ENCODE measurements at regions not wholly inside any gene's neighbourhood (a gene's known extent, or its start where the extent isn't known, plus 50 kb on each side); places are given as distances from the start of the nearest gene placed in this dataset.
A peak's percentile ranks its signal among the peaks of the same experiment; 100 is the strongest.

DNA sequence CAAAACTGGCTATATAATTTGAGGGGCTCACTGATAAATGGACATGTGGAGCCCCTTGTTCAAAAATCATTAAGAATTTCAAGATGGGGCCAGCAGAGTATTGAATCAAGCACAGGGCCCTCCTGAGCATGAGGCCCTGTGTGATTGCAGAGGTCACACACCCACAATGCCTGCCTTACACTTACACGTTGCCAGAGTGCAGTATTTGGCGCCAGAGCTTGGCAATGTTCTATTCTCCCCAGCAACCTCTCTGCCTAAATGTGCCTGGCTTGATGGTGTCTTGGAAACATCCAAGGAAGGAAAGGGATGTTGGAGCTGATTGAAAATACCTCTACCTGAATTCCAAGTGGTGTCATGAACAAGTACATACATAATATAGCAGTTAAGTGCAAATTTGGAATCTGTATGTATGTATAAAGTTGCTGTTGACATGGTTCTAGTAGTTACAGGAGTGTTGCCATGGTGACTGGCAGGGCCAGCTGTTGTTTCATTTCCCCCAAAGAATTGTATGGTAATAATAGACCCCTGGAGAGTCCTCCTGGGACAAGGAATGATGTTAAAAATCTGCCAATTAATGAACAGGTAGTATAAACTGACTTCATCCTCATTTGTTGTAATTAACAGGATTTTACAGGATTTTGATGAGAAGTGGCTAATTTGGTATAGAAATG lies 205.7 kb upstream of the NAV2 start:
- intact Hi-C loops (cut with DNase I): no loop called here
- no peak for DNase-seq
- ATAC-seq: no peak

DNA sequence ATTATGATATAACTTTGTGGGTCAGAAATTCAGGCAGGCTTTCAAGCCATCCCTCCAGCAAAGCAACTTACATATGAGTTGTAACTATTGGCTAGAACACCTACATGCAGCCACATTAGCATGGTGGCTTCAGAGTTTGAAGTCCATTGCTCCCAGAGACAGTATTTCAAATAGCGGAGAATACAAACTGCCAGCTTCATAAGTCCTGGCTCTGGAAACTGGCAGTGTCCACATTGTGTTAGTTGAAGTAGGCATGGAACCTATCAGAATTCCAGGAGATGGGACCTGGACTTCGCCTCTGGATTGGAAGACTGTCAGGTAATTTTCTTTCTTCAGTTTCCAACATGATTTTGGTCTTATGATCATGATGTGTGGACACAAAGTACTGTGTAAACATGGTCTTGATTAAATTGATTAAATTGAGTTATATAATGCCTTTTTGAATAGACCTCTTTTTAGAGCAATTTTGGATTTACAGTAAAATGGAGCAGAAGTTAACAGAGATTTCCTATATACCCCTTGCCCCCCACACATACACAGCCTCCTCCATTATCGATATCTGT lies 209.9 kb upstream of the NAV2 start:
- DNase-seq (no peak), ATAC-seq (no peak)
- intact Hi-C loops (cut with DNase I): no loop called here

DNA sequence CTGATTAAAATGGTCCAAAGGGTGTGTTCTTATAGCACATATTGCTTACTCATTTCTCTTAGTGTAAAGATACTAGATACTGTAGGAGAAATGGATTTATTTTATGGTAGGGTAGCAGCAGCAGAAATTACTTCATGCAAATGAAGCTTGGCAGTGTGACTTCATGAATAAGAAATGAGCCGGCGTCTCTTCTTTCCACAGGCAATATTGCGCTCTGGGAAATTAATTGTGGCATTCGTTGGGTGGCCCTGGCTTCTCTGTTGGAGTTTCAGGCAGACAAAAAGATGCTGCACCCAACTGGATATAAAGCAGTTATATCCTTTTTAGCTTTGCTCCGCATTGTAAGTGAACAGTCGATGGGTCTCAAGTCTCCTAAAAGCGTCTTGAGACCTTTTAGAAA lies 211.0 kb upstream of the NAV2 start:
- intact Hi-C loops (cut with DNase I): no loop called here
- ATAC-seq (no peak), DNase-seq (no peak)

DNA sequence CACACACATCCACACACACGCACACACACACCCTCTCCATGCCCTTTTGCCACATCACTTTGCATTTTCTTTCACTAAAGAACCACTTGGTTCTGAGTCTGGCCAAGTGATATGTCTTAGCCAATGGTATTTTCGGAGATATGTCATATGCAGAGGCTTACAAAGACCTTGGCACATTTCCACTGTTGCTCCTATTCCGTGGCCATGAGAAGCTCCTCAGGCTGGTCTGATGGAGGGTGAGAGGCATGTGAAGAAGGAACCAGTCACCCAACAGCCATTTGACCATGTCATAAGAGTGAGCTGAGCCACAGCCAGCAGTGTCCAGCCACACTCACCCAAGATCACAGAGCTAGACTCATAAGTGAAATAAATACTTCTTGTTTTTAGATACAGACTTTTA lies 212.6 kb upstream of the NAV2 start:
- intact Hi-C loops (cut with DNase I): no loop called here
- DNase-seq (no peak), ATAC-seq (peak in 1 of 2 donors; percentile 65)

DNA sequence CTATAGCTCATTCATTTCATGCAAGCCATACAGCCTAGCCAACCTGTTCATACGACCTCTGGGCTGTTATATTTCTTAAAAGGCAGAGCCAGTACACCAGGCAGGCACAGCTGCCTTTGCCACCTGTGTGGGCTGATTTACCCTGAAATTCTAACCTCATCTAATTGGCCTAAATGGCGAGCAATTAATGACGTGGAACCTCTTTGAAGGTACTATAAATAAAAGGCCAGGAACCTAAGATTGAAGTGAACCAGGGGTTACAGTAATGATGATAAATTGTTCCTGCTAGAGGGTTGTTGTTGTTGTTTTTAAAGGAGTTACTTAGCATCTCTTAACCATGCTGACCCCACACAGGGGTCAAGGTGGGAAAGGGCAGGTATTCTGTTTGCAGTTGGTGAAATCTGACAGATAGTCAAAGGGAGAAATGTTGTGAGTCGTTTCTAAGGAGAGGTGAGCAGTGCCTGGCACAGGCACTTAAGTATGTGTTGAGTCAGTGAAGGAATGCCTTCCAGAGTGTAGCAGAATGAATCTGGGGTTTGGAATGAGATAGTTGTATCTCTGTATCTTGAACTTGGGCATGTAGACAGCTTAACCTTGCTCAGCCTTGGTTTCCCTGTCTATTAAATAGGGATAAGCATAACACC lies 213.5 kb upstream of the NAV2 start:
- peak; percentile 47 to 95 for ATAC-seq
- intact Hi-C loops (cut with DNase I): no loop called here
- no peak for DNase-seq

DNA sequence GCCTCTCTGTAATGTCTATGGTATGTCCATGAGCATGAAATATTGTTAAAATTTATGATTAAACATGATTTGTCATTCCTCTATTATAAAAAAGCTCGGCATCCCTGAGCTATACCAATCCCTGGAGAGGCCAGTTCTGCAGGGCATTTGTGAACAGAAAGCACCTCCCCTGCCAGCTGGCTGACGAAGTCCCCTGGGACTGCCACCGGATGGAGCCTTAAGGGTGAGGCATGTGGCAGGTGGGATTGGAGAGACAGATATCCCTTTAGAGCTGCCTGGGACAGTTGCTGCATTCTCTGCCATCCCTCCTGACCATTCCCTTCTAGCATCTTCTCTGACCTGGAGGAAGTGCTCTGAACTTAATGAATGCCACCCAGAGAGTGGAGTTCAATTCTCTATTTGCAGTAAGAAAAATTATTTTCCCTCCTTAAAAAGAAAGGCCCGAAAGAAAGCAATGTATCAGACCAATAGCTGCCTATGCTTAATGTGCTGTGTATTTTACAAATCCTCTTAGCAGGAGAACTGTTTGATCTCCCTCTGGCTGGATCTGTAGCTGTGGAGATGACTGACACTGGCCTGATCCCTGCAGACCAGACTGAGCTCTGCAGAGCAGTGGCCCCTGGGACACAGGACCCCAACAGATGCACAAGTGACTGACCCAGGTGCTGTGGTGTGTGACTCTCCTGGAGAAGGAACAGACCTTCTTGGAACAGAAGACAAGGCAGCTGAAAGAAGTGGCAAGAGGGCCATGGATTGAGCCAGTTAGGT lies 219.0 kb upstream of the NAV2 start:
- intact Hi-C loops (cut with DNase I): no loop called here
- DNase-seq (no peak), ATAC-seq (no peak)

DNA sequence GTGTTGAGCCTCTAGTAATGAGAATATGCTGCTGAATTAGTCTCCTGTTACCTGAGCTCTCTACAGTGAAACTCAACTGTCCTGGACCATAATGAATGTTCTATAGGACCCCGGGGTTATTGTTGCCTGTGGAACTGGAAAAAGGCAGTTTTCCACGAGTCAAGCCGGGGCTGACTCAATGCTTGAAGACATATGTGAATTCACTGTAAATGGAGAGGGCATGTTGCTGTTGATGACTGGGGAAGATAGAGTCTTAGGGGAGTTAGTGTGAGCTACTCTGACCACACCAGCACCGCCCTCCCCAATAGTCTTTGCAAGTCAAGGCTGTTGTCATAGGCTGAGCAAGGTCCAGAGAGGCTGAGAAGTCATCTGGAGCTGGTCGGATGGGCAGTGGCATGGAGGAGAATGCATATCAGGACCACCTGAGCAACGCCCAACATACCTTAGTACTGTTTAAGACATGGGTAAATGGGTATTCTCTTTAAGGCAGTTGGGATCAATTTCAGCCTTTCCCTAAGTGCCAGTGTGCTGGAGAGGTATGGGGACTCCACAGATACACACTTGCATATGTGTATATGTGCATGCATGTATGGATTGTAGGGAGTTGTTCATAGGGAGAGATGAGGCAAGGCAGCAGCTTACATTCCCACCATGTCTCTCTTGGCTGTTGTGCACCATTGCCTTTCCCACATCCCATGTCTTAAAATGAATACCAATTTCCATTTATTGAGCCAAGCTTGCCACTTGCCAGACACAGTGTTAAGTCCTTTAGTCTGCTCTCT lies 230.1 kb upstream of the NAV2 start:
- DNase-seq (no peak), ATAC-seq (no peak)
- intact Hi-C loops (cut with DNase I): no loop called here

DNA sequence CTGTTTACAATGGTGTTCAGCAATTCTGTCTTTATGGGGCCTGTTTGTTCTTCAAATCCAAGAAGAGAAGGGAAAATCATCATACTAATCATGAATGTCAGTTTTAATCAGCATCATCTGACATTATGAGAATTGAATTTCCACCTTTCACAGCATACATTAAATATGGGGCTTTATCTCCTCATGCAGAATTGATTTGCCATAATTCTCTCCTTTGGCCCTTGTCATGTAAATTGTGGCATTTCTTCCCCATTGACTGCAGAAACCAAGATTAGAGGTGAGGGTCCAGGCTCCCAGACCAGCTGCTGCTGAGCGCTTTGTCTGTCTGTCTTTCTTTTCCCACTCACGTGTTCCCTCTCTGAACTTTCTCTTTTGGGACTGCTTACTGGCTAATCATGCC lies 232.1 kb upstream of the NAV2 start:
- no peak for ATAC-seq
- intact Hi-C loops (cut with DNase I): no loop called here
- no peak for DNase-seq

DNA sequence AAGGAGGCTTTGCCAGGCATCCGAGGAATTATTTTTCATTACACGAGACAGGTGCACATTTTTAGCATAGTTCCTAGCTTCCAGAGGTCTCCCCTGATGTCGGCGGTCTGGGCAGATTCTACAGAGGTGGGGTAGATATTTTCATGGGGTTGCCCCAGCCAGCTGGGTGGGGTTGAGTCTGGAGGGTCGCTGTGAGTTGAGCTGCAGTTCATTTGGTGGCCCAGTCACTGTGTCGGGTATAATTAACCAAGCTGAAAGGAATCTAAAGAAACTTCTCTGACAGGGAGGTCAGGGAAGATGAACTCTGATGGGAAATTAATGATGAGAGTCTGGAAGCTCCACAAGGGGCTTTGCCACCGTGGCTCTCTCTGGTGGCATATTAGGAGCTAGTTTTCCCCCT lies 233.7 kb upstream of the NAV2 start:
- intact Hi-C loops (cut with DNase I): no loop called here
- ATAC-seq (no peak), DNase-seq (no peak)

DNA sequence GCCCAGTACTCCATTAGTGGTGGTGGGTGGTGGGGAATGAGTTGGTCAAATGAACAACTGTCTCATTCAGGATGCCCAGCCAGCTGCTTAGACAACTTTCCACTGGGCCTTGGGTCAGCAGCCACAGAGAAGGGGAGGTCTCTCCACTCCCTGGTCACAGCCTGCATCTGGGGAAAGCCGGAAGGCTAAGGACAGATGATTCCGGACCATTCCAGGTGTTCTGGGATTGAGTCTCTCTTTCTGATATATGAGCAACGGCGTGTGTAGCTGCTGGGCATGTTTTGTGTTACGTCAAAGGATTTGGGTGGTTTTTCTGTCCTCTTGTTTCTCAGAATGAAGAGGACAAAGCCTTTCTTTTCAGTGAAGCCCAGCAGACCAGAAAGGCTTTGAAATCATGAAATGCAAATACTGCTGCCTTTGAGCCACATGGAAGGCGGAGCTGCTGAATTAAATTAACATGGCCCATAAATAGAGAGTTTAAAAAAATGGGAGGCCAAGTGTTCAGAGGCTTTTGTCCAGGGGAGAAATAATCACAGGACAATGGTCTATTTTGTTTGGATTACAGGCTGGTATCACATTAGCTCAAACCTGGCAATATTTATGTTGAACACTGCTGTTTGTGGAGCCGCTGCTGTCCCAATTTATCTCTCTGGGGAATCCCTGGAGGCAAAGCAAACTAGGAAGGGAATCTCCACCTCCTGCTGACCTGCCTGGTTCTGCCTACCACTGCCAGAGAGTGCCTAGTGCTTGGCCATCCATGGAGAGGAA lies 234.4 kb upstream of the E2F8 start:
- no peak for ATAC-seq
- intact Hi-C loops (cut with DNase I): no loop called here
- DNase-seq: no peak

DNA sequence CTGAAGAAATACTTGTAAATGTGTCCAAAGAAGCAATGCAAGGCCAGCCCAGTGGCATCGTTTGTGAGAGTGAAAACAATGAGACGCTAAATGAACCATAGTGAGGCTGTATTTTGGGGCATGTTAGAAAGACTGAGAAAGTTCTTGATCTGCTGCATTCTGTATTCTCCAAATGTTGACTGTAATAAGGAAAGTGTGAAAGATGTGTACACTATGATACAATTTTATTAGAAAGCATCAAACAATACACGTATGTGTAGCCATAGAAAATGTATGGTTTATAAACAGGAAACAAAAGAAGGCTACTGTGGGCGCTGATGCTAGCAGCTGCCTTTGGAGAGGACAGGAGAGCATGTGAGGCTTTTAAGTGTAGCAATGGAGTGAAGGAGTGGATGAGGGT lies 233.5 kb upstream of the E2F8 start:
- intact Hi-C loops (cut with DNase I): no loop called here
- DNase-seq (no peak), ATAC-seq (no peak)

DNA sequence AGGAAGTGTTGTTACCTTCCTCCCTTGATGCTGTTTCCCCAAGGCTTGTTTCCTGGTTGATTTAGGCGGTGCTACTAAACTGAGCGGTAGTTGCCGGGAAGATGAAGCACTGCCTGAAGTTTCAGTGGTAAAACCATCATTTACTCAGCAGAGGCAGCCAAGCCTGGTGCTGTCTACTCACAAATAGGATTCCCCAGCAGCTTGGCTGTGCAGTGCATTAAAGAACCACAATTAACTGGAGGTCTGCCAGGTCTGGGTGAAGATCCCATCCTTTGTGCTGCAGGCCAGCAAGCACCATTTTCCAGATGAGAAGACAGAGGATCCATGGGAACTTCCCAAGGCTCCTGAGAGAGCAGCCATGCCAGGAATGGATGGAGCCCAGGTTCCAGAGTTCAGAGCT lies 231.9 kb upstream of the E2F8 start:
- no peak for ATAC-seq
- intact Hi-C loops (cut with DNase I): no loop called here
- no peak for DNase-seq

DNA sequence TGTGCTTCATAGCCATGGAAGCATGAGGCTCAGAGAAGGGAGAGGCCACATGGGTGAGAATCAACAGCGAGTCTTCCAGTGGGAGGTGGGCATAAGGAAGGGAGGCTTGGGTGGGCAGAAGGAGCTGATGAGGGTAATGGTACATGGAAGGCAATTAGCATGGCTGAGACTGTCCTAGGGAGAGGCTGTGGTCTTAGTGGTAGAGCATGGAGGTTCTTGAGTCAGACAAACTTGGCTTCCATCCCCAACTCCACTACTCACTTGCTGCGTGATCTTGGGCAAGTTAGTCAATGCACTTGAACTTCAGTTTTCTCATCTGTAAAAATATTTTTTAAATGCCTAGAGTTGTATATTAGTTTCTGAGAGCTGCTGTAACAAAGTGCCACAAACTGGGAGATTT lies 227.2 kb upstream of the E2F8 start:
- intact Hi-C loops (cut with DNase I): loop anchor here in 1 of 2 donors (10.0 kb wide), 1 partner anchor 77 kb away; no protein-coding TSS in a partner anchor
- ATAC-seq: no peak

DNA sequence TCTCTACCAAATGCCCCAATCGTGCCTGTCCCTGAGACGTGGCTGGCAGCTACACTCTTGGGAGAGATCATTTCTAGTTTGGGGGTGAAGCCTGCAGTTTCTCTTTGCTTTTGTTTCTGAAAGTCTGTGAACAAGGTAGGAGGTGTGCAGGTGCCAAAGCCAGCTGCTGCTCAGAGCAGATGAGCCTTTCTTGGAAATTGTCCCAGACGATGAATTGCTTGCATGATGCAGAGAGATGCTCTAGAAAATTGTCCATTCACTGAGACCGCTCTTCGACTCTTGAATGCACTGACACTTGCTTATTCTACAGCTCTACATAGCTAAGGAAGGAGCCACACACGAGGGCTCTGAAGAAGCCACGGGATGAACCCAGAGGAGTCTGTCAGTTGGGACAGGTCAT lies 225.6 kb upstream of the E2F8 start:
- ATAC-seq: no peak
- no peak for DNase-seq
- intact Hi-C loops (cut with DNase I): loop anchor here in 1 of 2 donors (10.0 kb wide), 1 partner anchor 78 kb away; no protein-coding TSS in a partner anchor

More for the DNA sequence above, 227.2 kb upstream of the E2F8 start:
- DNase-seq: no peak

DNA sequence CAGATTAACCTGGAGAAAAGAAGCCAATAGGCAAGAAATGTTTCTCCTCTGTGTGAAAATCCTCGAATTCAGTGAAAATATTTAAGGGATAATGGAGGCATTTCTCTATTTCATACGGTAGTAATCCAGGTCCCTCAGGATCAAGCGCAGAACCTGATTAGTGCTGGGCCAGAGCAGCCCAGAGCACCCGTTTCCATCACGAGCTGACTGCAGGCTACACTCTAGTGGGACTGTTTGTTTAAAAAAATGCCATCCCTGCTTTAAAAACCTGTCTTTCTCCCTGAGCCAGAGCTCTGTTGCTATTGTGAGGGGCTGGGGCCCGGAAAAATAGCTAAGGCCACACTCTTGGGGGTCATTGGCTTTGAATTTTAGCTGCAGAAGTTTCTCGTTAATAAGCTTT lies 223.2 kb upstream of the E2F8 start:
- ATAC-seq: no peak
- intact Hi-C loops (cut with DNase I): loop anchor here in 1 of 2 donors (10.0 kb wide), 1 partner anchor 81 kb away; no protein-coding TSS in a partner anchor
- no peak for DNase-seq

DNA sequence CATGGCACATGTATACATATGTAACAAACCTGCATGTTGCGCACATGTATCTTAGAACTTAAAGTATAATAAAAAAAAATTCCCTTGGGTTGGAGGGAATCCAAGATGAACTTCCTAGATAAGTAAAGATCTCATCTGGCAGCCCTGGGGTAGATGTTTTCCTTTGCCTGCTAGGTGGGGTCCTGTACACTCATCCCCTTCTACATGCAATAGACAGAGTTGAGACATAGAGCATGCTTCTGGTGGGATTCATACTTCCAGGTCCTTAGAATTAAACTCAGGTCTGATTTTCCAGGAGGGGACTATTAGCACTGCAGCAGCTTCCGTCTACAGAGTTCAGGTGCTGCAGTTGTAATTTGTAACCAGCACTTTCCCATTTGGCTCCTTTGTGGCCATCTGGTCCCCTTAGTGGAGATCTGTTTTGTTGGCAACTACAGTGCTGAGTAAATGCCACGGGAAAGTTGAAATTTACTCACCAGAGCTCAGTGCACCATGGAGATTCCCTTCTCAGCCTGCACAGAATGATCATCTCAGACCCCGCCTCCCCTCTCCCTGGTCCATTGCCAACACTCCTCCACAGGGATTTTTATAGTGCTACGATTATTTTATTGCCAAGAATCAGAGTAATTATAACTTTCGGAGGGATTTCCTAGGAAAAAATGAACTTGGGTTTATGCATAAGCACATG lies 220.1 kb upstream of the E2F8 start:
- intact Hi-C loops (cut with DNase I): loop anchor here in 1 of 2 donors (10.0 kb wide), 1 partner anchor 84 kb away; no protein-coding TSS in a partner anchor
- DNase-seq: peak; percentile 39
- peak; percentile 65 to 85 for ATAC-seq

DNA sequence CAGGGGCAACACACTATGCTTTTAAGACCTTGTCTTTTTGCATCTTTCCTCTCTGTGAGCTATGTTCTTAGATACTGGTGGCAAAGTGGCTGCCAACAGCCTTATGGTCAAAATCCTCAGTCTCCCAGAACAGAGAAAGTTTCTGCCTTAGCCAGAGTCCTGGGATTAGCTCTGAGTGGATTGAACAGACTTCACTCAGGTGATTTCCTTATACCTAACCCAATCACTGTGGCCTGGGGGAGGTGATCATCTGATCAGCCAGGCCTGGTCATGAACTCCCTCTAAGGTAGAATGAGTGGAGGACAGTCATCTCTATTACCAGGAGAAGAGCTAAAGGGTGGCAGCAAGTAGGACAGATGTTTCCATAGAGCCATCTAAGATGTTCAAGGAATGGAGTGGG lies 218.5 kb upstream of the E2F8 start:
- intact Hi-C loops (cut with DNase I): no loop called here
- ATAC-seq (no peak), DNase-seq (no peak)

DNA sequence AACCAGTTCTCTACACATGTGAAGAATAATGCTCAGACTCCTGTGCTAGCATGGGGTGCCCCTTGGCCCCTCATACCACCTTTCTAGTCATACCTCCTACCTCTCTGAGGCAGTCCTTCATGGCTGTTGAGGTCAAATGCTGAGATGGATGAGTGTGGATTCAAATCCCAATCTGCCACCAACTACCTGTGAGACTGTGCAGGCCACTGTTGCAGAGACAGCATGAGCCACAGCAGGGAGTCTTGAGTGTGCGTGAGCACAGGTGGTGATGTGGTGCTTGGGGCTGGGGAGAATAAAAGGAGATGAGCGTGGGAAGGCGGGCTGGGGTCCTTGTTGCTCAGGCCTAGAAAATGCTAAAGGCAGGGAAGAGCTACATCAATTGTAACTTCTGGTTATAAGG lies 218.0 kb upstream of the E2F8 start:
- no peak for DNase-seq
- no peak for ATAC-seq
- intact Hi-C loops (cut with DNase I): no loop called here

Data from left cardiac atrium (tissue), 4 donors.